Activated naive CD4-positive, alpha-beta T cell treated with anti-CD3 and anti-CD28 coated beads, Interleukin-2, amount 50 U/mL, for 16 hours (primary cell): ENCODE measurements at regions not wholly inside any gene's neighbourhood (a gene's known extent, or its start where the extent isn't known, plus 50 kb on each side); places are given as distances from the start of the nearest gene placed in this dataset.
"Not testable (repeated sequence)": the region's sequence is repeated elsewhere in the genome, so short reads cannot be mapped to it uniquely, and the experiment has no call there.

ENCODE experiments used
- DNase-seq: peaks from one replicate; pipeline ENCODE4 v3.0.0-alpha.2; 2020

GRCh38 chr9:41606961-41607547 is 417.9 kb upstream of the ZNG1F start:
- not testable (repeated sequence) for DNase-seq

GRCh38 chr9:41565572-41565971 is 376.5 kb upstream of the ZNG1F start:
- DNase-seq: not testable (repeated sequence)
